Dermis blood vessel endothelial cell (primary cell): ENCODE measurements at regions not wholly inside any gene's neighbourhood (a gene's known extent, or its start where the extent isn't known, plus 50 kb on each side); places are given as distances from the start of the nearest gene placed in this dataset.
"Not testable (repeated sequence)": the region's sequence is repeated elsewhere in the genome, so short reads cannot be mapped to it uniquely, and the experiment has no call there.

Experiments used
- DNase-seq: peaks from one replicate; pipeline ENCODE4 v3.0.0; 2010

GRCh38 chr1:90396917-90397316, 320.2 kb downstream of the BARHL2 start:
- peak; percentile 43 for DNase-seq

- DNase-seq: no peak
Measured at GRCh38 chr1:90394247-90394646, 322.9 kb downstream of the BARHL2 start.

GRCh38 chr1:90393025-90393424, 324.1 kb downstream of the BARHL2 start:
- DNase-seq: no peak

GRCh38 chr1:90391126-90391525, 326.0 kb downstream of the BARHL2 start:
- no peak for DNase-seq

GRCh38 chr1:90387805-90388204, 329.3 kb downstream of the BARHL2 start:
- DNase-seq: no peak

- no peak for DNase-seq
Measured at GRCh38 chr1:90386899-90387720, 330.0 kb downstream of the BARHL2 start.

GRCh38 chr1:90384193-90384592, 332.9 kb downstream of the BARHL2 start:
- no peak for DNase-seq

GRCh38 chr1:90382161-90382560, 334.9 kb downstream of the BARHL2 start:
- DNase-seq: no peak

DNA sequence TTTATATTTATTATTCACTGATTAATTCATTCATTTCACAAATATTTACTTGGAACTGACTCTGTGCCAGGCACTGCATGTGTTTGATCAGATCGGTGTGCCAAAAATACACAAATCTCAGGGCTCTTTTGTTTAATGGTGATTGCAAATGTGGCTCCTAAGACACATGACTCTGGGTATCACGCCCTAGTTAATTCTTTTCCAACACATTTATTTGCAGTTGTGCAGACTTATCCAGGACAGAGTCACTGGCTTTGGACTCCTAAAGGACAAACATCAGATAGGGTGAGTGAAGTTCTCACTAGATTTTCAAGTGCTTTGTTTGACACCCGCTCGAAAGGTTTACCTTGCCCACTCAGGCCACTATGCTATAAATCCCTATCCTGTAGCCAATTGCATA, 335.5 kb downstream of the BARHL2 start:
- no peak for DNase-seq

GRCh38 chr1:90371448-90371813, 345.7 kb downstream of the BARHL2 start:
- no peak for DNase-seq

DNA sequence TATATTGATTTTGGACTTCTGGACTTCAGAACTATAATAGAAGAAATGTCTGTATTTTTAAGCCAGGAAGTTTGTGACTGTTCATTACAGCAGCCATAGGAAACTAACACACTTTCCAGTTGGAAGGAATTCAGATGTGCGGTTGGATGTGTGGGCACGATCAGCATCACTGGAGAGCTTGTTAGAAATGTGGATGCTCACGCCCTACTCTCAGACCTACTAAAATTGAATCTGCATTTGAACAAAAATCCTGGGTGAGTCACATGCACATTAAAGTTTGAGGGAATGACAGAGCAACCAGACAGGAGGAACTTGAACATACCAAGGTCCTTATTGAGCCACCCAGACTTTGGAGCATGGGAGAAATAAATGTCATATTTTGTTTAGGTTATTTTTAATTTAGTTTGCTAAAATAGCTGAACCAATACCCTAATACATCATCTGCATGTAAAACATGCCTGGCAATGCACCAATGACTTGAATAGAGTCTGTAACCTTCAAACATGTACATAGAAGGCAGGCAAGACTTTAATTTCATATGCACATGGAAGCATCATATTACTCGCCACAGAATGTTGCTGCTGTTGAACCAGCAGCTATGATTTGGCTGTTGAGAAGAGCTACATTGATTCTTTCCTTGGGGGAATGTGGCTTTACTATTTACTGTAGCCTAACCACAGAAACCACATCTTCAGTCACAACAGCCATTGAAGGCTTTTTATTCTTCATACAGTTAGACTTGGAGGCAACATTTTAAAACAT, 346.2 kb downstream of the BARHL2 start:
- no peak for DNase-seq

- DNase-seq: no peak
Measured at GRCh38 chr1:90362163-90362562, 354.9 kb downstream of the BARHL2 start.

DNA sequence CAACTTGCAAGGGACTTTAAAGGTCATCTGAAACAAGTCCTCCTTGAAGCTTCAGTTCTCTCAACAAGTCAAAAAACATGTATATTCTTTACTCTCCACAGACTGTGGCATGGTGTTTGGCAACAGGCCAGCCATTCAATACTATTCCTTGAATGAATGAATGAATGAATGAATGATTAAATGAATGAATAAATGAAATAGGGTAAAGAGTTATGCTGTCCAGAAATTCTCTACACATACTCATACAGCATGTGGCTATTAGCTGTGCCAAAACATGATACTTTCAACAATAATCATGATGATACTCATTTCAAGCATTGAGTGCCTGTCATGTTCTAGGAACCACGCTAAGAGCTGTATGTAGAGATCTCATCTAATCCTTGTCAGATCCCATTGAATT, 356.1 kb downstream of the BARHL2 start:
- no peak for DNase-seq

GRCh38 chr1:90359994-90360393, 357.1 kb downstream of the BARHL2 start:
- no peak for DNase-seq

- no peak for DNase-seq
Measured at GRCh38 chr1:90358448-90358847, 358.7 kb downstream of the BARHL2 start.

DNA sequence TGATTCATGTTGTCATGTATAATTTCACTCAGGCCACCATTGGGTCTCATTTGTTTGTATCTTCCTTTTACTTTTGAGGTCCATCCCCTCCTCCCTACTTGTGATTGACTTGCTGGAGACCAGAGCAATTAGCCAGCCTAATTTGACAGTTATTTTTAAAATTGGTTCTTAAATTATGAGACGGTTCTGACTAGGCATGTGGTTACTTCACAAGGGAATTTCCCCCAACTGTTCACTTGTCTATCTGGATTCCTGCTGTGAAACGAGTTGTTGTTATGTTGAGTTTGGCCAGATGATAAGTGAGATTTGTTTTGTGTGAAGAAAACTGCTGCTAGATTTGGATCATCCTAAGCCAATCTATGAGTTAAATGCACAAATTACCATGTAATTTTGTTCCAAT, 359.1 kb downstream of the BARHL2 start:
- no peak for DNase-seq

DNA sequence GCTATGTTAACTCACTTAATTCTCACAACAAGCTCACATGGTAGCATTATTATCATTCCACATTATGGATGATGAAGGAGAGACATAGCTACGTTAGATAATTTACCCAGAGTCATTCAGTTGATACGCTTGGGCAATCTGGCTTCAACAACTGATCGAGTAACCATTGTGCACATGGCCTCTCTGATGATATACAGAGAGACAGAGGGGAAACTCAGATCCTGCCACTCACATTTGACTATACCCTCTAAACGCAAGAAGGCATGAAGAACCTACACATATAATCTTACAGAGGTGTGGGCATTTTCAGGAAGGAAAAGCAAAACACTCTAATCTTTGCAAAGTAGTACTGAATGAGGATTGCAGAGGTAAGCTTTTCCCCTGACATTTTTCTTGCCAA, 360.1 kb downstream of the BARHL2 start:
- no peak for DNase-seq

GRCh38 chr1:90356101-90356500, 361.0 kb downstream of the BARHL2 start:
- DNase-seq: no peak

- DNase-seq: no peak
Measured at GRCh38 chr1:90354704-90355103, 359.8 kb downstream of the ZNF326 start.

- no peak for DNase-seq
Measured at GRCh38 chr1:90351019-90351418, 356.1 kb downstream of the ZNF326 start.

- DNase-seq: no peak
Measured at GRCh38 chr1:90349510-90349909, 354.6 kb downstream of the ZNF326 start.

DNA sequence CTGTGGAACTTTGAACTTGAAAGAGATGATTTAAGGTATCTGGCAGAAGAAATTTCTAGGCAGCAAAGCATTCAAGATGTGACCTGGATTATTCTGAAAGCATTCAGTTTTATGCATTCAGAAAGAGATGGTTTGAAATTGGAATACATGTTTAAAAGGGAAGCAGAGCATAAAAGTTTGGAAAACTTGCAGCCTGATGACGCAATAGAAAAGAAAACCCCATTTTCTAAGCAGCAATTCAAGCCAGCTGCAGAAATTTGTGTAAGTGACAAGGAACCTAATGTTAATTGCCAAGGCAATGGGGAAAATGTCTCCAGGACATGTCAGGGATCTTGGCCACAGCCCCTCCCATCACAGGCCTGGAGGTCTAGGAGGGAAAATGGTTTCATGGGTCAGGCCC, 354.0 kb downstream of the ZNF326 start:
- no peak for DNase-seq

GRCh38 chr1:90348459-90348858, 353.5 kb downstream of the ZNF326 start:
- DNase-seq: not testable (repeated sequence)

DNA sequence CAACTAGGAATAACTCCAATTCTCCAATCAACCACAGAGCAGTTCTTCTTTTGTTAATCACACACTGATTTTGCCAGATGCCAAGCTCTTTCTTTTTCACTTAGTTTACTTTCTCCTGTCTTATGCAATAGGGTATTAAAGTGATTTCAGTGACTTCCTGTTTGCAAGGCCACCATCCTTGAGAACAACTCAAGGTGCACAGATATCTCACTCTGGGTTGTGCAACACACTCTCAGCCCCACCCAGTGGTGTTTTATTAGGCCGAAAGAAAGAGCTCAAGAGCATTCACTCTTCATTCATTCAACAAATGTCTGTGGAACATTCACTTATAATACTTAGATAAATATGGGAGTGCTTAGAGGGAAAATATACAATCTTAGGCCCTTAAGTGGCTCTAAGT, 352.5 kb downstream of the ZNF326 start:
- no peak for DNase-seq
